Endodermal cell (in vitro differentiated cells): ENCODE measurements at regions not wholly inside any gene's neighbourhood (a gene's known extent, or its start where the extent isn't known, plus 50 kb on each side); places are given as distances from the start of the nearest gene placed in this dataset.

Source experiments
- DNase-seq: peaks from one replicate; pipeline ENCODE4 v3.0.0-alpha.2; 2017
- H3K27ac ChIP-seq: 2 replicates; pipeline ENCODE4 v1.5.1; 2013; ENCODE audit warnings: mild to moderate bottlenecking, low read depth, low read length, moderate library complexity
- H3K27me3 ChIP-seq: 2 replicates; pipeline ENCODE4 v1.6.1; 2013; ENCODE audit warnings: mild to moderate bottlenecking, low read length, moderate library complexity; ENCODE audit not compliant: insufficient read depth, control insufficient read depth, poor library complexity, severe bottlenecking
- H3K36me3 ChIP-seq: 2 replicates; pipeline ENCODE4 v1.7.0; 2013; ENCODE audit warnings: mild to moderate bottlenecking, low read length, moderate library complexity; ENCODE audit not compliant: control insufficient read depth, insufficient read depth
- H3K4me1 ChIP-seq: one replicate; pipeline ENCODE4 v1.7.0; 2013; ENCODE audit warnings: low read length; ENCODE audit not compliant: control insufficient read depth, insufficient read depth
- H3K4me3 ChIP-seq: 2 replicates; pipeline ENCODE4 v1.5.1; 2013; ENCODE audit warnings: mild to moderate bottlenecking, low read length, moderate library complexity
- H3K9ac ChIP-seq: 2 replicates; pipeline ENCODE4 v1.6.1; 2013; ENCODE audit warnings: mild to moderate bottlenecking, low read length, moderate library complexity; ENCODE audit not compliant: poor library complexity, severe bottlenecking; ENCODE audit errors: extremely low read depth
- H3K9me3 ChIP-seq: 2 replicates; pipeline ENCODE4 v1.6.1; 2013; ENCODE audit warnings: mild to moderate bottlenecking, low read length, moderate library complexity; ENCODE audit not compliant: control insufficient read depth
- H3K27ac Mint-ChIP-seq: 2 replicates; pipeline ENCODE4 v1.8.0; 2020; ENCODE audit warnings: mixed read lengths
- H3K27me3 Mint-ChIP-seq: 2 replicates; pipeline ENCODE4 v1.8.0; 2021; ENCODE audit warnings: mild to moderate bottlenecking, mixed read lengths; ENCODE audit not compliant: insufficient read depth
- H3K36me3 Mint-ChIP-seq: 2 replicates; pipeline ENCODE4 v1.8.0; 2020; ENCODE audit warnings: low read depth, mixed read lengths
- H3K4me1 Mint-ChIP-seq: 2 replicates; pipeline ENCODE4 v1.8.0; 2020; ENCODE audit warnings: mixed read lengths
- H3K4me3 Mint-ChIP-seq: 2 replicates; pipeline ENCODE4 v1.8.0; 2020; ENCODE audit warnings: mild to moderate bottlenecking, moderate library complexity, mixed read lengths
- H3K9me3 Mint-ChIP-seq: 2 replicates; pipeline ENCODE4 v1.8.0; 2020; ENCODE audit warnings: mild to moderate bottlenecking, mixed read lengths
- WGBS, 2 experiments: methylation state at CpG; one replicate each; pipeline versions ENCODE4 v1.1.5 to v1.1.7; 2013; ENCODE audit warnings: missing lambda C conversion rate in 2 of 2, mixed read lengths in 1 of 2; ENCODE audit not compliant: insufficient coverage in 1 of 2, insufficient read length in 1 of 2; 5-methylcytosine and 5-hydroxymethylcytosine counted together
- TF ChIP-seq, protein P1 (sequence below): fragments of 200-600 bp; sonication (generic); conservative IDR thresholded peaks from 2 replicates; pipeline ENCODE4 v1.5.0; 2021; ENCODE audit warnings: antibody characterized with exemption, mild to moderate bottlenecking

DNA sequence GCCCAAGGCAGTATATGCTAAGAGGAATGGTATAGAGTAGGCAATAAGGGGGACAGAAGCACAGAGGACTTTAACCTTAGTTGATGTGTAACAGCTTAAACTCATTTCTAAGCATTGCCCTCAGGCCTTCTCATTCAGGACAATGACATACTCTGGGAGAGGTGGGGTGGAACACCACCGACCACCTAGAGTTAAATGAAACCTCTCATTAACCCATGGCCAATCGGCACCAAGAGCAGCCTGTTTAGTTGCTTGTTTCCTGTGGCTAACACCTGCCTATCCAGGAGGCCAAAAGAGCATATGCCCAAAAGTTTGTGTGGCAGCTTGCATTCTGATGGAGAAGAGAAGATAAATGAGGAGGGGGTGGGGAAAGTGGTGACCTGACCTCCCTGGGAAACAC, 50.0 kb downstream of the PABIR2 start:
- 63% methylated on average over 2 of the region's 2 CpGs; no CpG with 5 or more reads in 1 of the 2 experiments for WGBS, 2 experiments
- peaks cover 60% of the 10 kb centered on the region for H3K9me3 Mint-ChIP-seq
- no peaks in the 10 kb centered on the region for H3K36me3 ChIP-seq
- no peak overlapping the region for H3K4me3 ChIP-seq
- DNase-seq: no peak
- no peak overlapping the region for H3K4me3 Mint-ChIP-seq
- no peaks in the 10 kb centered on the region for H3K9me3 ChIP-seq
- no peaks in the 10 kb centered on the region for H3K27me3 ChIP-seq
- TF ChIP-seq, protein P1, sequence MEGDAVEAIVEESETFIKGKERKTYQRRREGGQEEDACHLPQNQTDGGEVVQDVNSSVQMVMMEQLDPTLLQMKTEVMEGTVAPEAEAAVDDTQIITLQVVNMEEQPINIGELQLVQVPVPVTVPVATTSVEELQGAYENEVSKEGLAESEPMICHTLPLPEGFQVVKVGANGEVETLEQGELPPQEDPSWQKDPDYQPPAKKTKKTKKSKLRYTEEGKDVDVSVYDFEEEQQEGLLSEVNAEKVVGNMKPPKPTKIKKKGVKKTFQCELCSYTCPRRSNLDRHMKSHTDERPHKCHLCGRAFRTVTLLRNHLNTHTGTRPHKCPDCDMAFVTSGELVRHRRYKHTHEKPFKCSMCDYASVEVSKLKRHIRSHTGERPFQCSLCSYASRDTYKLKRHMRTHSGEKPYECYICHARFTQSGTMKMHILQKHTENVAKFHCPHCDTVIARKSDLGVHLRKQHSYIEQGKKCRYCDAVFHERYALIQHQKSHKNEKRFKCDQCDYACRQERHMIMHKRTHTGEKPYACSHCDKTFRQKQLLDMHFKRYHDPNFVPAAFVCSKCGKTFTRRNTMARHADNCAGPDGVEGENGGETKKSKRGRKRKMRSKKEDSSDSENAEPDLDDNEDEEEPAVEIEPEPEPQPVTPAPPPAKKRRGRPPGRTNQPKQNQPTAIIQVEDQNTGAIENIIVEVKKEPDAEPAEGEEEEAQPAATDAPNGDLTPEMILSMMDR: no peak
- no peak overlapping the region for H3K27ac Mint-ChIP-seq
- H3K4me1 Mint-ChIP-seq: peaks cover 8% of the 10 kb centered on the region
- no peaks in the 10 kb centered on the region for H3K27me3 Mint-ChIP-seq
- H3K36me3 Mint-ChIP-seq: no peaks in the 10 kb centered on the region
- H3K9ac ChIP-seq: no peak overlapping the region
- no peaks in the 10 kb centered on the region for H3K4me1 ChIP-seq
- H3K27ac ChIP-seq: no peak overlapping the region

DNA sequence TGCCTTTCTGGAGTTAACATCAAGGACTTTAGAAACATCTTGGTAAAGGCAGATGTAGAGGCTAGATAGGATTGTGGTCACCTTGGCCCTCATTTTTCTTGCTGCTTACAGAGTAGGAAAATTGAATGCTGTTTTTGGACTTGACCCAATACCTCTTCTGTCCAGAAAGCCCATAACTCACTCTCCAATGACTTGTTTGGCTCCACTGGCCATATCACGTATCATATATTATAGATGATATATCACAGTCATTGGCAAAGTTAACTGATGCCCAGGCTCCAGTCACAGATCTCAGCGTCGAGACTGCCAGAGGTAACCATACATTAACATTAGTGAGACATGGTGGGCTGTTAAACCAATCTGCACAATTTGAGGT, 50.6 kb downstream of the PABIR2 start:
- no peak for DNase-seq
- no peaks in the 10 kb centered on the region for H3K27me3 ChIP-seq
- Mint-ChIP-seq H3K9me3 (peaks cover 59% of the 10 kb centered on the region), H3K4me1 (peaks cover 5% of the 10 kb centered on the region), H3K36me3 (no peaks in the 10 kb centered on the region), H3K27ac (no peak overlapping the region), H3K27me3 (no peaks in the 10 kb centered on the region), H3K4me3 (no peak overlapping the region)
- no peaks in the 10 kb centered on the region for H3K36me3 ChIP-seq
- H3K4me3 ChIP-seq: no peak overlapping the region
- TF ChIP-seq, protein P1: no peak
- no peaks in the 10 kb centered on the region for H3K9me3 ChIP-seq
- H3K27ac ChIP-seq: no peak overlapping the region
- WGBS, 2 experiments: 97 to 100% methylated on average over 2 to 3 of the region's 3 CpGs
- H3K4me1 ChIP-seq: no peaks in the 10 kb centered on the region
- no peak overlapping the region for H3K9ac ChIP-seq

DNA sequence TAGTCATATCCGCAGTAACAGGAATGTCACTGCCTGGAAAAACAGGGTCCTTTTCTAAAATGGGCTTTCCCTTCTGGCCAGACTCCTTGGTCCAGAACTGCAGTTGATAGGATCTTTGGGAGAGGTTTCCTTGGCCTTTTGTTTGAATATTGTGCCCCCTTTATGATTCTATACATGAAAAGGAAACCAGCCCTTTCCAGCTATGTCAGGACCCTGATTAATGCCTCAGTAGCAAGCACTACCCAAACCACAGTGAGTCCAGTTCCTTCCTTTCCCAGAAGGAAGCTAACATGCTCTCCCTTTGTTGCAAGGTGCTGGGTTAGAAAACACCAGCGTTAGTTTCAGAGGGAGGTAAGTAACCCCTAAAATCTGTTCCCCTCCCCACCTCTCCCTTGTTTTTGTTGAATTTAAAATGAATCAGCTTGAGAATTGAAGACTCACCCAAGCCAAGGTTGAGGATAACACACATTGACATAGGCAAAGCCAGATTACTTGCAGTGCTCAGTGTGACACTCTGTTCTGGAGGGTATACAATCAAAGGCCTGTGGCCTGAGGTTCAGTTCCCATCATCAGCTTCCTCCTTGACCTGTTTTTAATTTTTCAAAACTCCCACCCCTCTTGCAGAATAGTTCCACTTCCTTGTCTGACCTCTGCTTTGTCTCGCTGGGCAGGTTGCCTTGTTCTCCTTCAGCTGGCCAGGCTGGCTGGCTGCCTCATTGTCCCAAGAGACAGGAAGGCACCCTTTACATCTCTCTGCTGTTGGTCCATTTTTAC, 51.2 kb downstream of the PABIR2 start:
- no peaks in the 10 kb centered on the region for H3K36me3 Mint-ChIP-seq
- no peaks in the 10 kb centered on the region for H3K27me3 ChIP-seq
- H3K27ac Mint-ChIP-seq: no peak overlapping the region
- H3K4me3 Mint-ChIP-seq: no peak overlapping the region
- no peak for DNase-seq
- H3K36me3 ChIP-seq: no peaks in the 10 kb centered on the region
- TF ChIP-seq, protein P1: no peak
- no peak overlapping the region for H3K27ac ChIP-seq
- H3K27me3 Mint-ChIP-seq: no peaks in the 10 kb centered on the region
- H3K4me3 ChIP-seq: no peak overlapping the region
- H3K4me1 Mint-ChIP-seq: peaks cover 2% of the 10 kb centered on the region
- no peak overlapping the region for H3K9ac ChIP-seq
- H3K9me3 ChIP-seq: no peaks in the 10 kb centered on the region
- WGBS, 2 experiments: 92 to 100% methylated on average over 1 to 2 of the region's 3 CpGs
- no peaks in the 10 kb centered on the region for H3K4me1 ChIP-seq
- H3K9me3 Mint-ChIP-seq: peaks cover 59% of the 10 kb centered on the region
